OCI-LY3 (cell line): ENCODE measurements at regions not wholly inside any gene's neighbourhood (a gene's known extent, or its start where the extent isn't known, plus 50 kb on each side); places are given as distances from the start of the nearest gene placed in this dataset.
A peak's percentile ranks its signal among the peaks of the same experiment; 100 is the strongest.

Experiments
- H2AFZ ChIP-seq: fragments of 200-600, 300-600 bp; shearing (Covaris generic); 2 replicates; pipeline ENCODE4 v1.6.0; 2014; ENCODE audit warnings: antibody characterized with exemption, low read depth, low read length
- H3K27ac ChIP-seq: fragments of 200-600, 300-600 bp; sonication (generic); 2 replicates; pipeline ENCODE4 v1.5.1; 2014; ENCODE audit warnings: mild to moderate bottlenecking, low read length, moderate library complexity, mixed read lengths
- H3K27me3 ChIP-seq: fragments of 200-600, 300-600 bp; sonication (generic); 2 replicates; pipeline ENCODE4 v1.6.1; 2014; ENCODE audit warnings: low read depth, low read length, mixed read lengths
- H3K36me3 ChIP-seq: fragments of 200-600, 300-600 bp; sonication (generic); replicated peaks from 2 replicates; pipeline ENCODE3; 2014; ENCODE audit warnings: low read depth, low read length, mixed read lengths
- H3K4me1 ChIP-seq: fragments of 300-600, 200-600 bp; sonication (generic); 2 replicates; pipeline ENCODE4 v1.6.1; 2014; ENCODE audit warnings: low read length, mixed read lengths
- H3K4me2 ChIP-seq: fragments of 200-600, 300-600 bp; sonication (generic); 2 replicates; pipeline ENCODE4 v1.6.1; 2014; ENCODE audit warnings: low read length, mixed read lengths
- H3K4me3 ChIP-seq: fragments of 300-600, 200-600 bp; sonication (generic); 2 replicates; pipeline ENCODE4 v1.5.1; 2014; ENCODE audit warnings: antibody characterized with exemption, mild to moderate bottlenecking, low read length, moderate library complexity
- H3K79me2 ChIP-seq: fragments of 300-600, 200-600 bp; shearing (Covaris generic); 2 replicates; pipeline ENCODE4 v1.6.1; 2014; ENCODE audit warnings: mild to moderate bottlenecking, low read length, mixed read lengths
- H3K9ac ChIP-seq: fragments of 300-600, 200-600 bp; shearing (Covaris generic); 2 replicates; pipeline ENCODE4 v1.6.0; 2014; ENCODE audit warnings: mild to moderate bottlenecking, low read length, moderate library complexity
- H3K9me3 ChIP-seq: fragments of 200-600, 300-600 bp; shearing (Covaris generic); 2 replicates; pipeline ENCODE4 v1.6.1; 2014; ENCODE audit warnings: low read length, mixed read lengths; ENCODE audit not compliant: insufficient read depth
- H4K20me1 ChIP-seq: fragments of 200-600, 300-600 bp; sonication (generic); 2 replicates; pipeline ENCODE4 v1.6.1; 2016; ENCODE audit warnings: low read length, mixed read lengths; ENCODE audit not compliant: insufficient read depth
- CTCF ChIP-seq: fragments of 200-600, 300-600 bp; sonication (generic); IDR thresholded peaks from 2 replicates; pipeline ENCODE4 v1.5.1; 2014; ENCODE audit warnings: antibody characterized with exemption, low read length, low read depth
- EZH2phosphoT487 ChIP-seq: fragments of 200-600 bp; shearing (Covaris generic); IDR thresholded peaks from 2 replicates; pipeline ENCODE4 v1.6.1; 2018; ENCODE audit warnings: antibody characterized with exemption, mixed run types, low read depth

GRCh38 chr16:62652441-62653120 is 616.3 kb upstream of the CDH8 start:
- peaks cover 5% of the 10 kb centered on the region for H3K4me1 ChIP-seq
- no peaks in the 10 kb centered on the region for H3K79me2 ChIP-seq
- no peak overlapping the region for H3K27ac ChIP-seq
- no peak overlapping the region for H3K4me3 ChIP-seq
- H3K4me2 ChIP-seq = no peak overlapping the region
- H3K9ac ChIP-seq = no peak overlapping the region
- H3K9me3 ChIP-seq = no peaks in the 10 kb centered on the region
- no peaks in the 10 kb centered on the region for H3K36me3 ChIP-seq
- H3K27me3 ChIP-seq = no peaks in the 10 kb centered on the region
- no peaks in the 10 kb centered on the region for H4K20me1 ChIP-seq
- TF ChIP-seq EZH2phosphoT487 (no peak), CTCF (no peak)
- H2AFZ ChIP-seq = no peak overlapping the region

- Histone ChIP-seq H3K36me3 (no peaks in the 10 kb centered on the region), H4K20me1 (no peaks in the 10 kb centered on the region), H3K4me3 (no peak overlapping the region), H3K27me3 (no peaks in the 10 kb centered on the region), H3K4me1 (peaks cover 9% of the 10 kb centered on the region), H2AFZ (no peak overlapping the region), H3K79me2 (no peaks in the 10 kb centered on the region), H3K9ac (no peak overlapping the region), H3K4me2 (peak overlapping the region; percentile 9; the same call in 1 of the 2 replicates), H3K9me3 (no peaks in the 10 kb centered on the region), H3K27ac (no peak overlapping the region)
- TF ChIP-seq CTCF = no peak
- no peak for TF ChIP-seq EZH2phosphoT487
These were observed 612.0 kb upstream of the CDH8 start for GRCh38 chr16:62648256-62648655.

GRCh38 chr16:62644030-62644812 is 608.0 kb upstream of the CDH8 start:
- no peak overlapping the region for H3K4me2 ChIP-seq
- H2AFZ ChIP-seq = no peak overlapping the region
- no peak for TF ChIP-seq EZH2phosphoT487

GRCh38 chr16:62642677-62643076 is 606.4 kb upstream of the CDH8 start:
- Histone ChIP-seq H3K9ac (no peak overlapping the region), H3K79me2 (no peaks in the 10 kb centered on the region), H3K4me3 (no peak overlapping the region), H3K36me3 (no peaks in the 10 kb centered on the region), H3K27me3 (no peaks in the 10 kb centered on the region), H3K4me1 (peaks cover 42% of the 10 kb centered on the region), H2AFZ (no peak overlapping the region), H3K4me2 (peak overlapping the region; percentile 22), H3K27ac (no peak overlapping the region), H3K9me3 (no peaks in the 10 kb centered on the region), H4K20me1 (no peaks in the 10 kb centered on the region)
- no peak for TF ChIP-seq CTCF
- TF ChIP-seq EZH2phosphoT487 = no peak

More at GRCh38 chr16:62644030-62644812, 608.0 kb upstream of the CDH8 start:
- peaks cover 32% of the 10 kb centered on the region for H3K4me1 ChIP-seq
- no peaks in the 10 kb centered on the region for H3K79me2 ChIP-seq
- H3K27ac ChIP-seq = no peak overlapping the region
- H4K20me1 ChIP-seq = no peaks in the 10 kb centered on the region
- no peak overlapping the region for H3K4me3 ChIP-seq
- H3K9me3 ChIP-seq = no peaks in the 10 kb centered on the region
- H3K27me3 ChIP-seq = no peaks in the 10 kb centered on the region
- no peak overlapping the region for H3K9ac ChIP-seq
- H3K36me3 ChIP-seq = no peaks in the 10 kb centered on the region
